Peyer's patch (tissue), 4 donors: ENCODE measurements at regions not wholly inside any gene's neighbourhood (a gene's known extent, or its start where the extent isn't known, plus 50 kb on each side); places are given as distances from the start of the nearest gene placed in this dataset.

Experiments used
- CTCF ChIP-seq, 6 experiments: fragments of 450-650 bp in 4 of 6; fragments of 200-600 bp in 2 of 6; sonication (generic) in 1 of 6; IDR thresholded peaks; one replicate each; pipeline ENCODE4 v1.5.1; 2017 to 2019; ENCODE audit warnings: antibody characterized with exemption in 6 of 6, mild to moderate bottlenecking in 3 of 6, moderate library complexity in 1 of 6
- POLR2A ChIP-seq, 2 donors: fragments of 450-650 bp; IDR thresholded peaks; one replicate each; pipeline ENCODE4 v1.5.1; 2017; ENCODE audit warnings: antibody characterized with exemption in 2 of 2, mild to moderate bottlenecking in 2 of 2, moderate library complexity in 2 of 2

GRCh38 chr6:18978337-18979128, 591.4 kb downstream of the RNF144B start:
- no peak for TF ChIP-seq CTCF (IDR thresholded peaks at IDR 0.05)
- TF ChIP-seq POLR2A (IDR thresholded peaks at IDR 0.05) = no peak
